ENCODE measurements at regions not wholly inside any gene's neighbourhood (a gene's known extent, or its start where the extent isn't known, plus 50 kb on each side); places are given as distances from the start of the nearest gene placed in this dataset.

- TF ChIP-seq CTCF (IDR thresholded peaks at IDR 0.05): no peak
- TF ChIP-seq POLR2AphosphoS5 (IDR thresholded peaks at IDR 0.05; ENCODE audit: insufficient read depth in 1 of 2, low read depth in 1 of 2): no peak
Observed at GRCh38 chr1:58290685-58291372, 255.7 kb downstream of the OMA1 start.

Data from vagina (tissue), 2 donors.